ENCODE measurements at regions not wholly inside any gene's neighbourhood (a gene's known extent, or its start where the extent isn't known, plus 50 kb on each side); places are given as distances from the start of the nearest gene placed in this dataset.

DNA sequence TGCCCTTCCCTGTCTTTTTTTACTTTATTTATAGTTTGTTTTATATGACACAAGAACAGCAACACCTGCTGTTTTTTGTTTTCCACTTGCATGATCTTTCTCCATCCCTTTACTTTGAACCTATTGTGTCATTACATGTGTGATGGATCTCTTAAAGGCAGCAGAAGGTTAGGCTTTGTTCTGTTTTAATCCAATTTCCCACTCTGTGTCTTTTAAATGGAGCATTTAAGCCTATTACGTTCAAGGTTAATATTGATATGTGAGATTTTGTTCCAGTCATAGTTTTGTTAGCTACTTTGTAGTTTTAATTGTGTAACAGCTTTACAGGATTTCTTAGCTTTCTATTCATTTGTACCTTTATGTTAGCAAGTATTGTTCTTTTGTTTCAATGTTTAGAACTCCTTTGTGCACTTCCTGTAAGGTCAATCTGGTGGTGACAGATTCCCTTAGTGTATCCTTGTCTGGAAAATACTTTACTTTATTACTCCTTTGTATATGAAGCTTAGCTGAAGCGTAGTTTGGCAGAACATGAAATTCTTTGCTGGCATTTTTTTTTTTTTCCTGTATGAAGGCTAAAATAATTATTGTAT, 1443.0 kb upstream of the LRRTM1 start:
- no peak for ATAC-seq (ENCODE audit: insufficient read depth, low FRiP score)
- Histone ChIP-seq H3K9me3 (ENCODE audit: control insufficient read depth in 4 of 4, insufficient read depth in 3 of 4, low read length in 3 of 4) (peaks cover 0 to 5% (median 0%) of the 10 kb centered on the region in 4 donors), H3K27ac (ENCODE audit: low read depth in 1 of 2, low read length in 1 of 2) (no peak overlapping the region), H3K4me1 (ENCODE audit: control insufficient read depth in 5 of 5, insufficient read depth in 5 of 5, low read length in 5 of 5) (no peaks in the 10 kb centered on the region), H3K9ac (ENCODE audit: insufficient read depth in 1 of 2, low read length in 2 of 2) (no peak overlapping the region), H3K4me3 (no peak overlapping the region), H3K27me3 (ENCODE audit: control insufficient read depth in 3 of 3, insufficient read depth in 3 of 3, low read length in 2 of 3) (no peaks in the 10 kb centered on the region), H3K36me3 (ENCODE audit: control insufficient read depth in 4 of 4, insufficient read depth in 4 of 4, low read length in 4 of 4) (no peaks in the 10 kb centered on the region)
- TF ChIP-seq CTCF (IDR thresholded peaks at IDR 0.05; ENCODE audit: control extremely low read depth, extremely low read depth), result no peak
- DNase-seq, result no peak
- WGBS, 2 donors, result 66 to 78% methylated on average over 2 of the region's 2 CpGs

DNA sequence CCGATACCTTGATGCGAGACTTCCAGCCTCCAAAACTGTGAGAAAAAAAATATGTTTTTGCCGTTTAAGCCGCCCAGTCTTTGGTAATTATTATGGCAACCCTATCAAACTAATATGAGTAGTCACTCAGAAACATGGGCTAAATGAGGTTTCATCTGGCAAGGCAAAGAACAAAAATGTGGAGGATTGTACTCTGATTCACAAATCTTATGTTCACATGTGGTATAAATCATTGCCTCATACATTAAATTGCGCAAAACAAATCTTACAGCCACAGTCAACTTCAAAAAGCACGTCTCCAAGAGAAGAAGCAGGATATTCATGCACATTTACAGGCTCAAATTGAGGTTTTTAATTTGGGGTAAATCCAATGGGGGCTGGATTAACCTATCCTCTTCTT, 1435.4 kb upstream of the LRRTM1 start:
- Histone ChIP-seq H3K9ac (ENCODE audit: insufficient read depth in 1 of 2, low read length in 2 of 2) (no peak overlapping the region), H3K4me1 (ENCODE audit: control insufficient read depth in 5 of 5, insufficient read depth in 5 of 5, low read length in 5 of 5) (no peaks in the 10 kb centered on the region), H3K27ac (ENCODE audit: low read depth in 1 of 2, low read length in 1 of 2) (no peak overlapping the region), H3K9me3 (ENCODE audit: control insufficient read depth in 4 of 4, insufficient read depth in 3 of 4, low read length in 3 of 4) (no peaks in the 10 kb centered on the region), H3K27me3 (ENCODE audit: control insufficient read depth in 3 of 3, insufficient read depth in 3 of 3, low read length in 2 of 3) (no peaks in the 10 kb centered on the region), H3K36me3 (ENCODE audit: control insufficient read depth in 4 of 4, insufficient read depth in 4 of 4, low read length in 4 of 4) (no peaks in the 10 kb centered on the region), H3K4me3 (no peak overlapping the region)
- 85 to 91% methylated on average over 6 of the region's 6 CpGs for WGBS, 2 donors
- TF ChIP-seq CTCF (IDR thresholded peaks at IDR 0.05; ENCODE audit: control extremely low read depth, extremely low read depth), result no peak
- DNase-seq (no peak), ATAC-seq (ENCODE audit: insufficient read depth, low FRiP score) (no peak)

DNA sequence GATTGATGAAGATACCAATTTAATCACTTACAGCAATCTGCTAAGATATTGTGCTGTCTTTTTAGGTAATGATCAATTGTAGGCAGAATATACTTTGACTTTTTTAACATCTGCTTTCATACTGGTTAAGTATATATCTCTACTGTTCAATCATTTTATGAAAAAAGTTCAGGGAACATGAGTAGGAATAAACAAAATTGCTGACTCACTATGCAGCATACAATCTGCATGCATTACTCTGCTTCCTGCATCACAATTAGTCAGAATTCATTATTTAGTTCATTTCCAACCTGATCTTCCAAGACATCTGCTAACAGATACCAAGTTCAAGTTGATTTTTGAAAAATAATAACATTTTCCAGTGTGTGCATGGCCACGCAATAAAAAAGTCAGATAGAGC, 1430.4 kb upstream of the LRRTM1 start:
- Histone ChIP-seq H3K4me1 (ENCODE audit: control insufficient read depth in 5 of 5, insufficient read depth in 5 of 5, low read length in 5 of 5) (no peaks in the 10 kb centered on the region), H3K27me3 (ENCODE audit: control insufficient read depth in 3 of 3, insufficient read depth in 3 of 3, low read length in 2 of 3) (no peaks in the 10 kb centered on the region), H3K9ac (ENCODE audit: insufficient read depth in 1 of 2, low read length in 2 of 2) (no peak overlapping the region), H3K9me3 (ENCODE audit: control insufficient read depth in 4 of 4, insufficient read depth in 3 of 4, low read length in 3 of 4) (no peaks in the 10 kb centered on the region), H3K4me3 (no peak overlapping the region), H3K36me3 (ENCODE audit: control insufficient read depth in 4 of 4, insufficient read depth in 4 of 4, low read length in 4 of 4) (no peaks in the 10 kb centered on the region), H3K27ac (ENCODE audit: low read depth in 1 of 2, low read length in 1 of 2) (no peak overlapping the region)
- DNase-seq (no peak), ATAC-seq (ENCODE audit: insufficient read depth, low FRiP score) (no peak)
- TF ChIP-seq CTCF (IDR thresholded peaks at IDR 0.05; ENCODE audit: control extremely low read depth, extremely low read depth), result no peak
- WGBS, 2 donors, result 88 to 94% methylated on average over 1 of the region's 1 CpG

- TF ChIP-seq CTCF (IDR thresholded peaks at IDR 0.05; ENCODE audit: control extremely low read depth, extremely low read depth), result no peak
- ATAC-seq (ENCODE audit: insufficient read depth, low FRiP score) (no peak), DNase-seq (peak in 2 of 3 donors; percentile 1 to 2)
- no peak overlapping the region for H3K27ac ChIP-seq (ENCODE audit: low read depth in 1 of 2, low read length in 1 of 2)
- no peaks in the 10 kb centered on the region for H3K27me3 ChIP-seq (ENCODE audit: control insufficient read depth in 3 of 3, insufficient read depth in 3 of 3, low read length in 2 of 3)
- peaks cover 0 to 3% (median 1%) of the 10 kb centered on the region in 4 donors for H3K9me3 ChIP-seq (ENCODE audit: control insufficient read depth in 4 of 4, insufficient read depth in 3 of 4, low read length in 3 of 4)
- H3K36me3 ChIP-seq (ENCODE audit: control insufficient read depth in 4 of 4, insufficient read depth in 4 of 4, low read length in 4 of 4), result no peaks in the 10 kb centered on the region
- no peak overlapping the region for H3K9ac ChIP-seq (ENCODE audit: insufficient read depth in 1 of 2, low read length in 2 of 2)
- H3K4me3 ChIP-seq, result no peak overlapping the region
- H3K4me1 ChIP-seq (ENCODE audit: control insufficient read depth in 5 of 5, insufficient read depth in 5 of 5, low read length in 5 of 5), result no peaks in the 10 kb centered on the region
- WGBS, 2 donors, result 57 to 80% methylated on average over 2 of the region's 2 CpGs
Observed at GRCh38 chr2:81714817-81715216, 1410.3 kb upstream of the LRRTM1 start.
